ENCODE measurements at regions not wholly inside any gene's neighbourhood (a gene's known extent, or its start where the extent isn't known, plus 50 kb on each side); places are given as distances from the start of the nearest gene placed in this dataset.

- TF ChIP-seq CTCF (IDR thresholded peaks at IDR 0.05), result no peak
- no peak for TF ChIP-seq MAX (CRISPR knock-in tag; IDR thresholded peaks at IDR 0.05)
Measured at GRCh38 chr2:21500401-21500945, 376.7 kb downstream of the TDRD15 start.

Measured in WTC11 (cell line).